Suppressor macrophage (primary cell): ENCODE measurements at regions not wholly inside any gene's neighbourhood (a gene's known extent, or its start where the extent isn't known, plus 50 kb on each side); places are given as distances from the start of the nearest gene placed in this dataset.

Experiments
- DNase-seq, 4 experiments: peaks; one replicate each; pipeline ENCODE4 v3.0.0-alpha.2; 2020 to 2022

GRCh38 chr3:84077479-84077878 lies 881.3 kb upstream of the CADM2 start:
- no peak for DNase-seq

DNA sequence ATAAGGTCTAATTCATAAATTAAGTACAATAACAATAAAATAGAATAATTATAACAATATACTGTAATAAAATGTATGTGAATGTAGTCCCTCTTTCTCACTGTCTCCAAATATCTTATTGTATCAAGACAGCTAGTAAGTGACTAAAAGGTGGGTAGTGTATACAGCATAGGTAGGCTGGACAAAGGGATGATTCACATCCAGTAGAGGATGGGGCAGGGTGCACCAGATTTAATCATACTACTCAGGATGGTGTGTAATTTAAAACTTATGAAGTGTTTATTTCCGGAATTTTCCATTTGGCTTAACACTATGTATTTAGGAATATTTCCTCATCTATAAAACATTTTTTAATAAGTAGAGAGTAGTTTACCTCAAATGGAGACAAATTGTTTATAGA lies 876.1 kb upstream of the CADM2 start:
- DNase-seq = no peak

- DNase-seq = no peak
Observed at GRCh38 chr3:84092907-84093306, 865.9 kb upstream of the CADM2 start.

- no peak for DNase-seq
Observed at GRCh38 chr3:84096188-84096587, 862.6 kb upstream of the CADM2 start.

DNA sequence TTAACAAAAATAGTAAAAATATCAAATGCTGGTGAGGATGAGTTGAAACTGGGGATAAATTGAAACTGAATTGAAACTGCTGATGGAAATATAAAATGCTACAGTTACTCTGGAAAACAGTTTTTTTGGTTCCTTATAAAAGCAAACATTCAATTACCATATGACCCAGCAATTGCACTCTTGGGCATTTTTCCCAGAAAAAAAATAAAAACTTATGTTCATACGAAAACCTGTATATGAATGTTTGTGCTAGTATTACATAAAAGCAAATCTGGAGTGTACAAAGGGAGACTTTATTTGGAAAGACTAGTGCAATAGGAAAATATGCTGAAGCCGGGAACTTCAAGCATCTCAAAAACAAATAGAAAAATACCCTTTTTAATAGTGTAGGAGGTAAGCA lies 857.9 kb upstream of the CADM2 start:
- no peak for DNase-seq

GRCh38 chr3:84108442-84108971 lies 850.3 kb upstream of the CADM2 start:
- no peak for DNase-seq

DNA sequence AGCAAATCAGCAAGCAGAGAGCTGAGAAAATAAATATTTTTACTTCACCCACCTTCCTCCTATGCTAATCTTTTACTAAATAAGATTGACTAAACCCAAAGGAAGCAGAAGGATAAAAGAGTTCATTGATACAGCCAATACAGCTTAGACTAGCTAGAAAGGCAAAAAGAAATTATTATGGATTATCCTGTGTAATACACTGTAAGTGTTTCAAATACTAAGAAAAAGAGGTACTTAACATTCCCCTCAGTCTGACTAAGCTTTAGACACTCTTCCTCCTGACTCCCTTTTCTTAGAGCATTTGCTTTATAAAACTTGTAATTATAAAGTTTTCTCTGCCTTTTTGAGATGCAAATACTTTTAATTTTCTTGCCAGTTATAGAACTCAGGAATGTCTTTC lies 848.9 kb upstream of the CADM2 start:
- no peak for DNase-seq

- no peak for DNase-seq
Observed at GRCh38 chr3:84110787-84111186, 848.0 kb upstream of the CADM2 start.

DNA sequence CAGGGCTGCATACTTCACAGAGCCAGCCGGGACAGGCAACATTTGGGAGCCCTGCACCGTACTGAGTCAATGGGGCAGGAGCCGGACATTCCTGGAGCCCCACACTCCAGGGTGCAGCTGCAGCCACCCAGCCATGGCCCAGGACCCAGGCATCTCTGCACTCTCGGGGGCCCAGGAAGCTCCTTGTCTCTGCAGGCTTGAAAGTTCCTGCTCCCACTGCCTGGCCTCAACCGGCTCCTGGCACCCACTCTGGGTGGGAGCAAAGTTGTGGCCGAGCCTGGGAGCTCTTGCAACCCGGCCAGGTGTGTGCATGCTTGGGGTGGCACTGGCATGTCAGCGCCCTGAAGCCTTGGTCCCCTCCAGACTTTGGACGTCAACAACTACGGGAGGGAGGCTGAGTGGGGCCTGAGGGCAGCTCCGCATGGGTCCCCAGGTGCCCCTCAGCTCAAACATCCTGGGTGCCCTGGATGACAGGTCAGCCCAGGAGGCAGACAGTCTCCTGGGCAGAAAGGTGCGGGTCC lies 833.5 kb upstream of the CADM2 start:
- DNase-seq = no peak

- no peak for DNase-seq
Observed at GRCh38 chr3:84125760-84126159, 833.0 kb upstream of the CADM2 start.

DNA sequence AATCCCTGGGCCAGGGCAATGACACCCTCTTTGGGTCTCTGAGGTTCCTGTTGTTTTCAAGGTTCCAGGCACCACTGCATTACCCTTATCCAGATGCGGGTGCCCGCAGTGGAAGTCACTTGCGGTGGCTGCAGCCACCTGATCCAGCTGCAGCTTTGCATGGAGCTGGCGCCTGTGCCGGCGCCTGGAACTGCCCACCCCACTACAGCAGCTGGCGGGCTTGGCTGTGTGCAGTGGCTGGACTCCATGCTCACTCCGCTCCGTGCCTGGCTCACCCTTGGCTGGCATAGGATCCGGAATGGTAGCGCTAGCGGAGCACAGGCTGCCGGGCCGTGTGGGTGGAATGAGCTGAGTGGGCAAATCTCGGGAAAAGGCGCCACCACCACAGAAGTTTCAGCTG lies 832.6 kb upstream of the CADM2 start:
- no peak for DNase-seq

GRCh38 chr3:84128024-84128423 lies 830.8 kb upstream of the CADM2 start:
- DNase-seq = no peak

GRCh38 chr3:84136425-84136824 lies 822.4 kb upstream of the CADM2 start:
- no peak for DNase-seq

DNA sequence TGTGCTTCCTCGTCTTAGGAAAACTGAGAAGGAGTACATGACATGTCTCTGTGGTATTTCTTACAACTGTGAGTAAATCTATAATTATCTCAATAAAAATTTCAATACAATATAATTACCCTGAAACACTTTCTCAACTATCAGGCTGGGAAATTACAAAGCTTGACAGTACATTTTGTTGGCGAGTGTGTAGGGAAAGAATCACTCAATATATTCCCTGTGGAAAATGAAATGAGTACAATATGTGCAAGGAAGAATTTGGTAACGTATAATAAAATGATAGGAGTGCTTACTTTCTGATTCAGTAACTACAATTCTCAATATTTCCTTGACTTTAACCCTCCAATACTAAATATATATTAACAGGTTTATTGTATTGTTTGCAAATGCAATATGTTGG lies 818.2 kb upstream of the CADM2 start:
- no peak for DNase-seq

- no peak for DNase-seq
Observed at GRCh38 chr3:84141571-84141970, 817.2 kb upstream of the CADM2 start.

DNA sequence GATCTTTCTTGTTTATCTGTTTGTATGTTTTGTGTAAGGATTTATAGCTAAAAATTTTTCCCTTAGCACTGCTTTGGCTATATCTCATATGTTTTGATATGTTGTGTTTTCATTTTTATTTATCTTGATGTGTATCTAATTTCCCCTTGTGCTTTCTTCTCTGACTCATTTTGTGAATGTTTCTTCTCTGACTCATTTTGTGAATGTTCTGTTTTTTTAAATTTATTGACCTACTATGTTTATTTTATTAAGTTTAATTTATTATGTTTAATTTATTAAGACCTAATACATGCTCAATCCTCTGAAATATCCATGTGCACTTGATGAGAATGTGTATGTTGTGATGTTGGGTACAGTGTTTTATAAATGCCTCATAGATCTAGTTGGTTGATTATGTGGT lies 793.5 kb upstream of the CADM2 start:
- DNase-seq = no peak

- no peak for DNase-seq
Observed at GRCh38 chr3:84175449-84175848, 783.3 kb upstream of the CADM2 start.

- DNase-seq = no peak
Observed at GRCh38 chr3:84184937-84185336, 773.9 kb upstream of the CADM2 start.

- DNase-seq = no peak
Observed at GRCh38 chr3:84194029-84194428, 764.8 kb upstream of the CADM2 start.

DNA sequence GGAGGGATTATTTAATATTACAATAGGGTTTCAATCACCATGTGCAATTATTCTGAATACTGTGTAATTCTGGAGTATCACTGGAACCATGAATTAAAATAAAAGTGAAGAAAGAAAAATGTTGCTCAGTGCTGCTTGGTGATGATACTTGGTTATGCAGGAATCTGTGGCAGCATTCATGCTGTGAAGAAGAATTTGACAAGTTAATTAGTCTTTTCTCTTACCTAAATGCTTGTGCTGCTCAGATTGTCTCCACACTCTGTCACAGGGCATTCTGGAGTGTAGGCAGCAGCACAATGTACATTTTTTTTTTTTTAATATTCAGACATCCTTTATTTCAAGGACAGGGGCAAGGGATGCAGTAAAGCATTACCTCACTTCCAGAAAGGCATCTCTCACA lies 749.3 kb upstream of the CADM2 start:
- DNase-seq = no peak

DNA sequence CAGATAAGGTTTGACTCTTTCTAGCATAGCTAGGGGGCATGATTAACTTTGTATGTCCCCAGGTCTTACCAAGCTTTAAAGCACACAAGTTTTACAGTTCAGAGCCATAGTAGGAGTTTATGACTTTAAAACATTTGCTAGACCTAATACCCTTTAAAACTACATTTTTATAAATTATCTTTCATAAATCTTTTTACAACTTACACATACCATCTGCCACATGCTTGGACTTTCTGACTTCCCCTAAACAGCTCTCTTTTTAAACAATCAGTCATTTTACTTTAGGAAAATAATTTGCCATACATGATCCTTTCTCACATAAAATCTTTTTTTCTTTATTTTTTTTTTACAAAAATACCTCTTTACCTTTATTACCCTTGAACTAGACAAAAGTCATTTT lies 735.3 kb upstream of the CADM2 start:
- DNase-seq = no peak

GRCh38 chr3:84224262-84224661 lies 734.5 kb upstream of the CADM2 start:
- no peak for DNase-seq

DNA sequence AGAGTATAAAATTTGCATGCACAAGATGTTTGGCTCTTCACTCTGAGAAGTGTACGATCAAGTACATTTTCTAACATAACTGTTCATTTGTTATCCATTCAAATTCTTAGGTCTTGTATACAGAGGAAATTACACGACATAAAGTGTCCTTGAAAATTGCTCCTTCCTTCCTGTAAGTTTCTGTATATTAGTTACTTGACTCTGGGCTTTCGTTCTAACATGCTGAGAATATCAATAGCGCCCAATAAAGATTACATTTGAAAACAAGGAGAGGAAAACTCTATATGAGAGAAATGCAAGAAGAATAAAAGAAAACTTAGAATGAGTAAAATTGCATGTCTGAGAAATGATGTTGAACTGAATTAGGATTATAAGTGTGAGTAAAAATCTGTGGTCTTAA lies 722.5 kb upstream of the CADM2 start:
- DNase-seq = no peak

GRCh38 chr3:84245789-84246188 lies 713.0 kb upstream of the CADM2 start:
- DNase-seq = no peak

DNA sequence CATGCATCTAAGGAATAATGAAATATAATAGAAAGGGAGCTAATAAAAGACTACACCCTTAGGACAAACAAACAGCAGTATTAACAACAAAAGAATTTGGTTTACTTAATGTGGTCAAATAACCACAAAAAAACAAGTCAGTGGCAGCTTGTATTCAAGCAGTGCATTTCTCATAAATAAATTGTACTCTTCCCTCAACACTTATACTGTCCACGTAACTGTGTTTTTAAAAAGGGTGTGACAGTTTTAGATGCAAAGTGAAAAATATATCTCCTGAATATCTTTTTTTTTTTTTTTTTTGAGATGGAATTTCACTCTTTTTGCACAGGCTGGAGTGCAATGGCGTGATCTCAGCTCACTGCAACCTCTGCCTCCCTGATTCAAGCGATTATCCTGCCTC lies 698.2 kb upstream of the CADM2 start:
- DNase-seq = no peak

- DNase-seq = no peak
Observed at GRCh38 chr3:84265768-84266167, 693.0 kb upstream of the CADM2 start.
